ENCODE measurements at regions not wholly inside any gene's neighbourhood (a gene's known extent, or its start where the extent isn't known, plus 50 kb on each side); places are given as distances from the start of the nearest gene placed in this dataset.
"Not testable (repeated sequence)": the region's sequence is repeated elsewhere in the genome, so short reads cannot be mapped to it uniquely, and the experiment has no call there.

GRCh38 chr12:34251879-34252278, 229.6 kb downstream of the ALG10 start:
- TF ChIP-seq EGR1 (IDR thresholded peaks at IDR 0.05; ENCODE audit: low read depth in 2 of 2); CTCF (IDR thresholded peaks at IDR 0.05; ENCODE audit: low read depth, low read length, missing input control); SP1 (IDR thresholded peaks at IDR 0.05); REST (IDR thresholded peaks at IDR 0.05); MAX (IDR thresholded peaks at IDR 0.05): not testable (repeated sequence)
